ENCODE measurements at regions not wholly inside any gene's neighbourhood (a gene's known extent, or its start where the extent isn't known, plus 50 kb on each side); places are given as distances from the start of the nearest gene placed in this dataset.

DNA sequence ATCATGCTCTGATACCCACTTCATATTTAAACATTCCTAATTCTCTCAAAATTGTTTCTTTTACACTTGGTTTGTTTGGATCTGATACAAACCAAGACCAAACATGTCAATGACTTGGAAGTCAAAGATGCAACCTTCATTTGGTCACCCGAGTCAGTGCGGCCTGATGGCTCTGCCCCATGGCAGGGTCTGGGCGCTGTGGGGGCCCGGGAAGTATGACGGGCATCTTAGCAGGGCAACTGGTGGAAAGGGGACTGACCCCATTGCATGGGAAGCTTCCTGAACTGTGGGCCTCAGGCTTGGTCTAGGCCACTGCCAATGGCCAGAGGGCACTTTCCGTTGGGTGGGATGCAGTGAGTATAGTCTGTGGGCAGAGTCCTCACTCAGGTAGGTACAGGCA is 178.0 kb downstream of the KATNIP start:
- H3K36me3 ChIP-seq = no peaks in the 10 kb centered on the region
- ATAC-seq (no peak), DNase-seq (no peak)
- no peaks in the 10 kb centered on the region for H3K9me3 ChIP-seq
- TF ChIP-seq, protein P1, sequence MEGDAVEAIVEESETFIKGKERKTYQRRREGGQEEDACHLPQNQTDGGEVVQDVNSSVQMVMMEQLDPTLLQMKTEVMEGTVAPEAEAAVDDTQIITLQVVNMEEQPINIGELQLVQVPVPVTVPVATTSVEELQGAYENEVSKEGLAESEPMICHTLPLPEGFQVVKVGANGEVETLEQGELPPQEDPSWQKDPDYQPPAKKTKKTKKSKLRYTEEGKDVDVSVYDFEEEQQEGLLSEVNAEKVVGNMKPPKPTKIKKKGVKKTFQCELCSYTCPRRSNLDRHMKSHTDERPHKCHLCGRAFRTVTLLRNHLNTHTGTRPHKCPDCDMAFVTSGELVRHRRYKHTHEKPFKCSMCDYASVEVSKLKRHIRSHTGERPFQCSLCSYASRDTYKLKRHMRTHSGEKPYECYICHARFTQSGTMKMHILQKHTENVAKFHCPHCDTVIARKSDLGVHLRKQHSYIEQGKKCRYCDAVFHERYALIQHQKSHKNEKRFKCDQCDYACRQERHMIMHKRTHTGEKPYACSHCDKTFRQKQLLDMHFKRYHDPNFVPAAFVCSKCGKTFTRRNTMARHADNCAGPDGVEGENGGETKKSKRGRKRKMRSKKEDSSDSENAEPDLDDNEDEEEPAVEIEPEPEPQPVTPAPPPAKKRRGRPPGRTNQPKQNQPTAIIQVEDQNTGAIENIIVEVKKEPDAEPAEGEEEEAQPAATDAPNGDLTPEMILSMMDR (IDR thresholded peaks at IDR 0.05) = no peak
- no peak for TF ChIP-seq POLR2A (IDR thresholded peaks at IDR 0.05)
- 100% methylated on average over 1 of the region's 6 CpGs for WGBS (ENCODE audit: insufficient coverage, low coverage, low lambda C conversion rate, missing lambda C conversion rate)
- intact Hi-C loops (cut with DNase I) = no loop called here
- H3K4me1 ChIP-seq = no peaks in the 10 kb centered on the region
- H3K27ac ChIP-seq = no peak overlapping the region
- no peak overlapping the region for H3K4me3 ChIP-seq
- H3K27me3 ChIP-seq = no peaks in the 10 kb centered on the region

DNA sequence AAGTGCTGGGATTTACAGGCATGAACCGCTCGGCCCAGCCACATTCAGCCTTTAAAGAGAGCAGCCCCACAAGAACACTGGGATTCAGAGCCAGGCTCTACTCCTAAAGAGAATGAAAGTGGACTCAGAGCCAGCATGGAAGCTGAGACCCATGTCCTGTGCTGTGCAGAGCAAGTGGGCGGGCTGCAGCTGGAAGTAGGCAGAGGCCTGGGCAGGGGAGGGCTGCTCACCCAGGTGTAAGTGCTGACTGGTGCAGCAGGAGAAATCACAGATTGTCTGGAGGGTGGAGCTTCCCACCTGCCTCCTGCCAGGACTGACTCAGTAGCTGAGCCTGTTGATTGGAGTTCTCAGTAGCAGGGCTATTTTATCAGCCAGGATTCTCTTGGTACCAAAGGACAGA is 178.7 kb downstream of the KATNIP start:
- TF ChIP-seq, protein P1 (IDR thresholded peaks at IDR 0.05) = no peak
- Histone ChIP-seq H3K4me3 (no peak overlapping the region), H3K9me3 (no peaks in the 10 kb centered on the region), H3K27ac (no peak overlapping the region), H3K27me3 (no peaks in the 10 kb centered on the region), H3K4me1 (no peaks in the 10 kb centered on the region), H3K36me3 (no peaks in the 10 kb centered on the region)
- WGBS (ENCODE audit: insufficient coverage, low coverage, low lambda C conversion rate, missing lambda C conversion rate) = no CpG with 5 or more reads among the region's 3 CpGs
- ATAC-seq (no peak), DNase-seq (no peak)
- intact Hi-C loops (cut with DNase I) = no loop called here

DNA sequence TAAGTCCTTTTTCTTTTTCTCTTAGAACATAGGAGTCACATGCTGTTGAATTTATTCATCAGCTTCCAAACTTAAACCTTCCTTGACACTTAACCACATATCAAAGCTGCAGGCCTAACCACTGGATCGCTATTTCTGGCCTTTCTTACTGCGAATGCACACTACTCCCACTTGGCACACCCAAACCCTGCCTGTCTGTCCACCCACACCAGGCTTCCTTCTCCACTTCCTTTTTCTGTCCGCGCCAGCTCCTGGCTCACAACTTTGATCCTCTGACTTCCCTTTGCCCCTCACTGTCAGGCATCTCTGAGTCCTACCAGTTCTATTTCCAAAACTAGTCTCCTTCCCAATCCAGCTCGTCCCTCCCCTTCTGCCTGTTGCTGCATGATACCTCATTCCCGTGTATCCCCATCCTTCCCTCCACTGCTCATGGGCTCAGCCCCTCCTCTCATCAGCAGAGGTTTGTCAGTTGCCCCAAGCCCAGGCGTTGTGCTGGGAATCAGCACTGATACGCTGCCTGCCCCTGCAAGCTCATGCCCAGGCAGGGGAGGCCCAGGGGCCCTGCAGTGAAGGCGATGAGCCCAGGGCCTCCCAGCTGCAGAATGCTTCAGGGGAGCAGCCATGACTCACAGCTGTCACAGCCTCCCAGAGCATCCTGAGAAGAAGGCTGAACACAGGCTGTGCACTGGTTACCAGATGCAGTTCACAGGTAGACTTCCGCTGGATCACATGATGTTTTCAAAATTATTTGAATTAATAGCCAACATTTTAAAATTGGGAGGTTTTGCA is 179.8 kb downstream of the KATNIP start:
- no peak for TF ChIP-seq POLR2A (IDR thresholded peaks at IDR 0.05)
- TF ChIP-seq, protein P1 (IDR thresholded peaks at IDR 0.05) = no peak
- peak in 1 of 4 donors; percentile 30 for ATAC-seq
- no peak overlapping the region for H3K27ac ChIP-seq
- no peaks in the 10 kb centered on the region for H3K4me1 ChIP-seq
- intact Hi-C loops (cut with DNase I) = no loop called here
- no peak for DNase-seq
- no peaks in the 10 kb centered on the region for H3K9me3 ChIP-seq
- no peaks in the 10 kb centered on the region for H3K36me3 ChIP-seq
- H3K27me3 ChIP-seq = no peaks in the 10 kb centered on the region
- WGBS (ENCODE audit: insufficient coverage, low coverage, low lambda C conversion rate, missing lambda C conversion rate) = 56% methylated on average over 7 of the region's 10 CpGs
- no peak overlapping the region for H3K4me3 ChIP-seq

DNA sequence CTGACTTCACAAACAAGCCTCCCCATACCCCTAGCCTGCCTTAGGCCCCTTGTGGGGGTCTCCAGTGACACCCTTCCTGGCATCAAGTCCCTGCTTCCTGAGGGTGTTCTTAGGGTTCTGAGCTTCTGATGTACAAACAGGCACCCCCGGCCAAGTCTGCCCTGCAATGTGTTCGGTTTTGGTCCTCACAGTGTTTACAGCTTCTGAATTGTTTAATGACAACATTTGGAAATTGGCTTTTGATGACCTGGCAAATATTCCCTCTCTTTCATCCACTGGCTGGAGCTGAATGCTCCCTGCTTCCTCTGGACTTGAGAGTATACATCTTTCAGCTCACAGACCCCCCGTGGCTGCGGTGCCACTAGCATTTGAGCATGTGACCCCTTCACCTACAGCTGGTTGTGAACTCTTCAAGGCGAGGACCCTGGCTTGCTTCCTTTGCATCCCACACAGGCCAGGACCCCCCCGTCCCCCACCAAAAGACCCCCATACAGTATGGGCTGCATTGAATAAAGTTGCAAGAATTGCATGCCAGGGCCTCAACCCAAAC is 180.8 kb downstream of the KATNIP start:
- Histone ChIP-seq H3K36me3 (no peaks in the 10 kb centered on the region), H3K4me3 (no peak overlapping the region), H3K27me3 (no peaks in the 10 kb centered on the region), H3K27ac (no peak overlapping the region), H3K4me1 (no peaks in the 10 kb centered on the region), H3K9me3 (no peaks in the 10 kb centered on the region)
- ATAC-seq = no peak
- no peak for TF ChIP-seq POLR2A (IDR thresholded peaks at IDR 0.05)
- TF ChIP-seq, protein P1 (IDR thresholded peaks at IDR 0.05) = no peak
- intact Hi-C loops (cut with DNase I) = no loop called here
- DNase-seq = no peak
- WGBS (ENCODE audit: insufficient coverage, low coverage, low lambda C conversion rate, missing lambda C conversion rate) = 84% methylated on average over 5 of the region's 6 CpGs
